GM12878 (cell line): ENCODE measurements at regions not wholly inside any gene's neighbourhood (a gene's known extent, or its start where the extent isn't known, plus 50 kb on each side); places are given as distances from the start of the nearest gene placed in this dataset.

ENCODE experiments used
- ATAC-seq: fragments of 200-7000 bp; cut with Tn5 transposase; 3 replicates; pipeline ENCODE4 v1.9.1; 2020; ENCODE audit warnings: mild to moderate bottlenecking, moderate library complexity
- BruUV-seq: library from RNA; stranded (reverse); fragments of 400-500 nt; replicated peaks from 2 replicates; lab custom pipeline; 2021; lab: Mats Ljungman, UMichigan
- CTCF ChIA-PET: fragments of 300-600 bp; sonication (Branson Sonifier 250); formaldehyde crosslinking; extraction: SDS; loops from one replicate; lab custom pipeline; 2021; ENCODE audit warnings: inconsistent platforms; lab: Yijun Ruan, JAX
- POLR2A ChIA-PET: fragments of 350-600 bp; formaldehyde crosslinking; extraction: SDS; loops from one replicate; lab custom pipeline; 2021; ENCODE audit warnings: inconsistent platforms; lab: Charles Lee
- RAD21 ChIA-PET: fragments of 300-600 bp; sonication (Branson Sonifier 250); formaldehyde crosslinking; loops from one replicate; lab custom pipeline; 2023; ENCODE audit warnings: antibody characterized with exemption; ENCODE audit not compliant: unreplicated experiment; lab: Charles Lee
- SMC1A ChIA-PET: fragments of 300-600 bp; sonication (Branson Sonifier 250); formaldehyde crosslinking; loops from one replicate; lab custom pipeline; 2023; ENCODE audit not compliant: unreplicated experiment, uncharacterized antibody; lab: Charles Lee
- DNase-seq: peaks from one replicate; pipeline ENCODE4 v3.0.0-alpha.2; 2011; ENCODE audit warnings: low read depth, low spot score
- FAIRE-seq: peaks from 3 replicates; lab custom pipeline; 2011; peaks lifted over from hg19 to GRCh38; lab: Jason Lieb, UNC
- H2AFZ ChIP-seq: 2 replicates; pipeline ENCODE4 v1.6.0; 2011; ENCODE audit warnings: low read depth, low read length, control low read depth; ENCODE audit not compliant: control insufficient read depth
- H3K27ac ChIP-seq: 2 replicates; pipeline ENCODE4 v1.5.1; 2011; ENCODE audit warnings: control low read depth; ENCODE audit not compliant: control insufficient read depth, insufficient read depth
- H3K27me3 ChIP-seq, 2 experiments: replicated peaks in 1 of 2; 2 replicates each; pipeline versions ENCODE4 v1.6.0 to v1.6.1; 2011; ENCODE audit warnings: low read length in 1 of 2; ENCODE audit not compliant: control insufficient read depth in 2 of 2, insufficient read depth in 2 of 2
- H3K36me3 ChIP-seq, 2 experiments: 2 replicates each; pipeline ENCODE4 v1.5.1; 2011; ENCODE audit warnings: low read length in 1 of 2; ENCODE audit not compliant: control insufficient read depth in 2 of 2, insufficient read depth in 2 of 2
- H3K4me1 ChIP-seq: 2 replicates; pipeline ENCODE4 v1.6.1; 2011; ENCODE audit warnings: mild to moderate bottlenecking, low read length, moderate library complexity, mixed read lengths; ENCODE audit not compliant: control insufficient read depth, insufficient read depth
- H3K4me2 ChIP-seq: 2 replicates; pipeline ENCODE4 v1.6.0; 2011; ENCODE audit warnings: control low read depth; ENCODE audit not compliant: control insufficient read depth, insufficient read depth
- H3K4me3 ChIP-seq: fragments of 200-600 bp; sonication (generic); 2 replicates; pipeline ENCODE4 v1.5.1; 2016
- H3K79me2 ChIP-seq: 2 replicates; pipeline ENCODE4 v1.6.0; 2011; ENCODE audit warnings: low read length; ENCODE audit not compliant: control insufficient read depth, insufficient read depth
- H3K9ac ChIP-seq: 2 replicates; pipeline ENCODE4 v1.8.0; 2011; ENCODE audit warnings: low read length, control low read depth, mixed read lengths; ENCODE audit not compliant: control insufficient read depth, insufficient read depth
- H3K9me3 ChIP-seq: replicated peaks from 3 replicates; pipeline ENCODE4 v1.5.1; 2011; ENCODE audit warnings: mild to moderate bottlenecking, low read length; ENCODE audit not compliant: control insufficient read depth, insufficient read depth
- H4K20me1 ChIP-seq: 2 replicates; pipeline ENCODE4 v1.6.0; 2011; ENCODE audit not compliant: control insufficient read depth, insufficient read depth
- BACH1 ChIP-seq: fragments of 450-650 bp; IDR thresholded peaks from 2 replicates; pipeline ENCODE4 v1.6.1; 2017; ENCODE audit warnings: mild to moderate bottlenecking, borderline replicate concordance
- BCLAF1 ChIP-seq: fragments of 450-650 bp; IDR thresholded peaks from 2 replicates; pipeline ENCODE4 v1.6.1; 2017; ENCODE audit warnings: antibody characterized with exemption, mild to moderate bottlenecking, moderate library complexity
- CREM ChIP-seq: IDR thresholded peaks from 2 replicates; pipeline ENCODE4 v1.6.1; 2014; ENCODE audit warnings: antibody characterized with exemption, low read depth
- EZH2 ChIP-seq: IDR thresholded peaks from 2 replicates; pipeline ENCODE4 v1.6.1; 2012; ENCODE audit warnings: low read depth, mild to moderate bottlenecking, control low read depth, inconsistent platforms, low read length, borderline replicate concordance; ENCODE audit not compliant: control insufficient read depth
- GABPA ChIP-seq: IDR thresholded peaks from 2 replicates; pipeline ENCODE4 v1.6.1; 2014; ENCODE audit warnings: antibody characterized with exemption, low read depth, mild to moderate bottlenecking, inconsistent platforms
- KLF5 ChIP-seq: fragments of 450-650 bp; IDR thresholded peaks from 2 replicates; pipeline ENCODE4 v1.6.1; 2014; ENCODE audit warnings: mild to moderate bottlenecking; ENCODE audit not compliant: partially characterized antibody
- MTA2 ChIP-seq: fragments of 450-650 bp; IDR thresholded peaks from 2 replicates; pipeline ENCODE4 v1.6.1; 2016; ENCODE audit warnings: low read depth, mild to moderate bottlenecking, moderate library complexity
- MYC ChIP-seq: IDR thresholded peaks from 2 replicates; pipeline ENCODE4 v1.6.1; 2011; ENCODE audit warnings: mild to moderate bottlenecking, low read length, moderate library complexity, inconsistent platforms; ENCODE audit not compliant: insufficient read depth, insufficient replicate concordance, insufficient read length, severe bottlenecking
- PAX5 ChIP-seq: IDR thresholded peaks from 2 replicates; pipeline ENCODE4 v1.6.1; 2011; ENCODE audit warnings: low read depth, low read length, borderline replicate concordance
- POLR2A ChIP-seq: IDR thresholded peaks from 2 replicates; pipeline ENCODE4 v1.6.1; 2011; ENCODE audit warnings: low read depth, mild to moderate bottlenecking, low read length
- POLR2AphosphoS5 ChIP-seq: IDR thresholded peaks from 2 replicates; pipeline ENCODE4 v1.6.1; 2011; ENCODE audit warnings: mild to moderate bottlenecking, low read length, inconsistent platforms
- SMC3 ChIP-seq: IDR thresholded peaks from 2 replicates; pipeline ENCODE4 v1.6.1; 2011; ENCODE audit warnings: low read length, improper control_type of control experiment, borderline replicate concordance
- STAT3 ChIP-seq: IDR thresholded peaks from 2 replicates; pipeline ENCODE4 v1.6.1; 2011; ENCODE audit warnings: low read depth, low read length, improper control_type of control experiment
- ZBTB11 ChIP-seq: fragments of 450-650 bp; formaldehyde crosslinking; IDR thresholded peaks from 2 replicates; pipeline ENCODE4 v1.5.0; 2022; ENCODE audit warnings: mild to moderate bottlenecking, missing genetic modification characterization
- ZBTB33 ChIP-seq: fragments of 450-650 bp; IDR thresholded peaks from 2 replicates; pipeline ENCODE4 v1.6.1; 2017; ENCODE audit warnings: mild to moderate bottlenecking
- ZNF207 ChIP-seq: fragments of 450-650 bp; IDR thresholded peaks from 2 replicates; pipeline ENCODE4 v1.6.1; 2014; ENCODE audit warnings: antibody characterized with exemption, mild to moderate bottlenecking, borderline replicate concordance
- WGBS: methylation state at CpG from one replicate; pipeline ENCODE4 v1.1.6; 2016; ENCODE audit warnings: low lambda C conversion rate; ENCODE audit not compliant: insufficient replicate concordance, insufficient coverage; ENCODE audit errors: missing lambda C conversion rate; 5-methylcytosine and 5-hydroxymethylcytosine counted together
- in situ Hi-C: fragments of 300-500 bp; cut with MboI; formaldehyde crosslinking; loops from 9 replicates; pipeline ENCODE4 v1.14.3; 2018; ENCODE audit warnings: mixed read lengths
- intact Hi-C: fragments of 100-400 bp; cut with micrococcal nuclease; formaldehyde crosslinking; loops from one replicate; pipeline ENCODE4 v1.14.2; 2022; ENCODE audit not compliant: unreplicated experiment

- no peak overlapping the region for H2AFZ ChIP-seq
- no peaks in the 10 kb centered on the region for H3K4me1 ChIP-seq
- H3K79me2 ChIP-seq, result no peaks in the 10 kb centered on the region
- peaks cover 0 to 5% of the 10 kb centered on the region in 2 experiments; a peak in 1 of 4 replicates for H3K27me3 ChIP-seq
- CTCF ChIA-PET, result interaction anchor here (1.1 to 1.4 kb wide), 2 partner anchors 8 to 19 kb away, joined by 3 read pairs; no protein-coding TSS in a partner anchor
- DNase-seq (no peak), ATAC-seq (no peak), FAIRE-seq (no peak)
- POLR2A ChIA-PET, result no interaction called here
- no peaks in the 10 kb centered on the region for H4K20me1 ChIP-seq
- no peak overlapping the region for H3K27ac ChIP-seq
- intact Hi-C loops, result no loop called here
- WGBS, result 26% methylated on average over 4 of the region's 5 CpGs
- H3K4me2 ChIP-seq, result no peak overlapping the region
- H3K4me3 ChIP-seq, result no peak overlapping the region
- no peak overlapping the region for H3K9ac ChIP-seq
- H3K9me3 ChIP-seq, result no peaks in the 10 kb centered on the region
- no peaks in the 10 kb centered on the region for H3K36me3 ChIP-seq
- in situ Hi-C loops, result no loop called here
- RAD21 ChIA-PET, result interaction anchor here (1.5 kb wide), 1 partner anchor 703 kb away, joined by 3 read pairs; no protein-coding TSS in a partner anchor
- BruUV-seq, result no TSS peak
- SMC1A ChIA-PET, result no interaction called here
- no peak for TF ChIP-seq GABPA
- no peak for TF ChIP-seq STAT3
- no peak for TF ChIP-seq POLR2AphosphoS5
- TF ChIP-seq KLF5, result no peak
- no peak for TF ChIP-seq EZH2
- TF ChIP-seq CREM, result no peak
- TF ChIP-seq SMC3, result no peak
- TF ChIP-seq POLR2A, result no peak
- no peak for TF ChIP-seq BCLAF1
- no peak for TF ChIP-seq ZBTB11 (CRISPR knock-in tag)
- TF ChIP-seq MYC, result no peak
- TF ChIP-seq BACH1, result no peak
- TF ChIP-seq PAX5, result no peak
- no peak for TF ChIP-seq MTA2
- no peak for TF ChIP-seq ZBTB33
- TF ChIP-seq ZNF207, result no peak
Measured at GRCh38 chr12:65594409-65594808, 229.9 kb upstream of the HMGA2 start.
